HG02852 (cell line): ENCODE measurements at regions not wholly inside any gene's neighbourhood (a gene's known extent, or its start where the extent isn't known, plus 50 kb on each side); places are given as distances from the start of the nearest gene placed in this dataset.
"Not testable (repeated sequence)": the region's sequence is repeated elsewhere in the genome, so short reads cannot be mapped to it uniquely, and the experiment has no call there.

Experiments used
- ATAC-seq: cut with Tn5 transposase; IDR thresholded peaks from one replicate; pipeline ENCODE4 v1.9.1; 2021; ENCODE audit warnings: mild to moderate bottlenecking, moderate library complexity; ENCODE audit not compliant: unreplicated experiment

GRCh38 chr4:134636338-134637051 lies 434.9 kb upstream of the PABPC4L start:
- no peak for ATAC-seq

- ATAC-seq = no peak
Observed at GRCh38 chr4:134634301-134634700, 432.7 kb upstream of the PABPC4L start.

- ATAC-seq = no peak
Observed at GRCh38 chr4:134632056-134632455, 430.5 kb upstream of the PABPC4L start.

GRCh38 chr4:134628066-134628465 lies 426.5 kb upstream of the PABPC4L start:
- ATAC-seq = no peak

- no peak for ATAC-seq
Observed at GRCh38 chr4:134627366-134627765, 425.8 kb upstream of the PABPC4L start.

- ATAC-seq = no peak
Observed at GRCh38 chr4:134624365-134624764, 422.8 kb upstream of the PABPC4L start.

GRCh38 chr4:134622626-134623575 lies 421.3 kb upstream of the PABPC4L start:
- ATAC-seq = not testable (repeated sequence)

- no peak for ATAC-seq
Observed at GRCh38 chr4:134622199-134622598, 420.6 kb upstream of the PABPC4L start.

GRCh38 chr4:134621715-134622114 lies 420.1 kb upstream of the PABPC4L start:
- ATAC-seq = not testable (repeated sequence)

GRCh38 chr4:134610956-134611355 lies 409.4 kb upstream of the PABPC4L start:
- ATAC-seq = no peak

GRCh38 chr4:134610172-134610571 lies 408.6 kb upstream of the PABPC4L start:
- no peak for ATAC-seq

- no peak for ATAC-seq
Observed at GRCh38 chr4:134601706-134602105, 400.1 kb upstream of the PABPC4L start.

- no peak for ATAC-seq
Observed at GRCh38 chr4:134591326-134591725, 389.7 kb upstream of the PABPC4L start.

GRCh38 chr4:134585972-134586371 lies 384.4 kb upstream of the PABPC4L start:
- ATAC-seq = peak; percentile 62

GRCh38 chr4:134567461-134567860 lies 365.9 kb upstream of the PABPC4L start:
- ATAC-seq = no peak

GRCh38 chr4:134560728-134561127 lies 359.1 kb upstream of the PABPC4L start:
- ATAC-seq = no peak

GRCh38 chr4:134552063-134552462 lies 350.5 kb upstream of the PABPC4L start:
- no peak for ATAC-seq

- ATAC-seq = no peak
Observed at GRCh38 chr4:134551348-134551747, 349.8 kb upstream of the PABPC4L start.

- no peak for ATAC-seq
Observed at GRCh38 chr4:134548052-134548628, 346.6 kb upstream of the PABPC4L start.

- ATAC-seq = no peak
Observed at GRCh38 chr4:134546279-134546678, 344.7 kb upstream of the PABPC4L start.

GRCh38 chr4:134544303-134544770 lies 342.7 kb upstream of the PABPC4L start:
- ATAC-seq = no peak
